ENCODE measurements at regions not wholly inside any gene's neighbourhood (a gene's known extent, or its start where the extent isn't known, plus 50 kb on each side); places are given as distances from the start of the nearest gene placed in this dataset.

DNA sequence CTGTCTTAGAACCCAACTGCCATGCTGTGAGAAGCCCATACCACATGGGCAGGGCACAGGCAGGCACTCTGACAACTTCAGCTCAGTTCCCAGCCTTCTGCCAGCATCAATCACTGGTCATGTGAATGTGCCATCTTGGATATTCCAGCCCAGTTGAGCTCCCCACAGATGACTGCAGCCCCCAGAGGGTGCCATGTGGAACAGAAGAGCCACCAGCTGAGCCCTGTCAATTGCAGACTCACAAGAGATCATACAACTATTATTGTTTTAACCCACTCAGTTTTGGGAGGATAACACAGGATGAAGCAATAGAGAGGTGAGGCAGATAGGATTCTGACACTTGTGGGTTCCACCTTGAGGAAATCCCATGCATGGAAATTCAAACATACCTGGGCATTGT is 78.4 kb upstream of the ZBTB40 start:
- intact Hi-C loops (cut with DNase I; ENCODE audit: low total_unique reads): no loop called here
- Histone ChIP-seq H3K27me3 (peaks cover 34% of the 10 kb centered on the region), H3K4me3 (no peak overlapping the region), H3K27ac (no peak overlapping the region), H3K9me3 (no peaks in the 10 kb centered on the region), H3K4me1 (no peaks in the 10 kb centered on the region), H3K36me3 (no peaks in the 10 kb centered on the region)
- no peak for DNase-seq
- TF ChIP-seq, protein P1, sequence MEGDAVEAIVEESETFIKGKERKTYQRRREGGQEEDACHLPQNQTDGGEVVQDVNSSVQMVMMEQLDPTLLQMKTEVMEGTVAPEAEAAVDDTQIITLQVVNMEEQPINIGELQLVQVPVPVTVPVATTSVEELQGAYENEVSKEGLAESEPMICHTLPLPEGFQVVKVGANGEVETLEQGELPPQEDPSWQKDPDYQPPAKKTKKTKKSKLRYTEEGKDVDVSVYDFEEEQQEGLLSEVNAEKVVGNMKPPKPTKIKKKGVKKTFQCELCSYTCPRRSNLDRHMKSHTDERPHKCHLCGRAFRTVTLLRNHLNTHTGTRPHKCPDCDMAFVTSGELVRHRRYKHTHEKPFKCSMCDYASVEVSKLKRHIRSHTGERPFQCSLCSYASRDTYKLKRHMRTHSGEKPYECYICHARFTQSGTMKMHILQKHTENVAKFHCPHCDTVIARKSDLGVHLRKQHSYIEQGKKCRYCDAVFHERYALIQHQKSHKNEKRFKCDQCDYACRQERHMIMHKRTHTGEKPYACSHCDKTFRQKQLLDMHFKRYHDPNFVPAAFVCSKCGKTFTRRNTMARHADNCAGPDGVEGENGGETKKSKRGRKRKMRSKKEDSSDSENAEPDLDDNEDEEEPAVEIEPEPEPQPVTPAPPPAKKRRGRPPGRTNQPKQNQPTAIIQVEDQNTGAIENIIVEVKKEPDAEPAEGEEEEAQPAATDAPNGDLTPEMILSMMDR (IDR thresholded peaks at IDR 0.05): no peak
- no peak for TF ChIP-seq EP300 (IDR thresholded peaks at IDR 0.05; ENCODE audit: low read depth)
- TF ChIP-seq POLR2AphosphoS5 (IDR thresholded peaks at IDR 0.05): no peak
- TF ChIP-seq POLR2A (IDR thresholded peaks at IDR 0.05): no peak
- in situ Hi-C loops (cut with MboI; ENCODE audit: low pct_ligation_motif_present in 1 of 4, low pct_unique_long_range_greater_than_20kb in 1 of 4, low sequenced_read_pairs in 3 of 4): no loop called here

DNA sequence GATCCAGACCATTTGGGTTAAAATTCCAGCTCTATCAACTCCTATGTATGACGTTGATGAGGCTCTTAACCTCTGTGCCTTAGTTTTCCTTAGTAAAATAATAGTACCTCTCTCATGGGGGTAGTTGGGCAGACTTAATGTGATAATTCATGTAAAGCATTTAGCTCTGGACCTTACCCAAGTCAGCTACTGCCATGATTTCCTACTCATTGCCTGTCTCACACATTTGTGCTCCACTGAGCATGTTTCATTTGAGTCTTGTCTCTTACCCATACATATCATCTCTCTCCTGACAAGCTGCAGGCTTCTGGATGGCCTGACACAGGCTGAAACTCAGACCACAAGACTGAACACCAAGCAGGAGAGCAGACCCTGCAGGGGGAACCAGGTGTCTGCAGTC is 77.7 kb upstream of the ZBTB40 start:
- in situ Hi-C loops (cut with MboI; ENCODE audit: low pct_ligation_motif_present in 1 of 4, low pct_unique_long_range_greater_than_20kb in 1 of 4, low sequenced_read_pairs in 3 of 4) (no loop called here), intact Hi-C loops (cut with DNase I; ENCODE audit: low total_unique reads) (no loop called here)
- Histone ChIP-seq H3K27me3 (peaks cover 27% of the 10 kb centered on the region), H3K27ac (no peak overlapping the region), H3K4me1 (no peaks in the 10 kb centered on the region), H3K9me3 (no peaks in the 10 kb centered on the region), H3K4me3 (no peak overlapping the region), H3K36me3 (no peaks in the 10 kb centered on the region)
- TF ChIP-seq EP300 (IDR thresholded peaks at IDR 0.05; ENCODE audit: low read depth): no peak
- TF ChIP-seq, protein P1 (IDR thresholded peaks at IDR 0.05): no peak
- DNase-seq: no peak
- WGBS, 2 donors (ENCODE audit: low coverage in 1 of 2): 83 to 84% methylated on average over 1 of the region's 1 CpG

DNA sequence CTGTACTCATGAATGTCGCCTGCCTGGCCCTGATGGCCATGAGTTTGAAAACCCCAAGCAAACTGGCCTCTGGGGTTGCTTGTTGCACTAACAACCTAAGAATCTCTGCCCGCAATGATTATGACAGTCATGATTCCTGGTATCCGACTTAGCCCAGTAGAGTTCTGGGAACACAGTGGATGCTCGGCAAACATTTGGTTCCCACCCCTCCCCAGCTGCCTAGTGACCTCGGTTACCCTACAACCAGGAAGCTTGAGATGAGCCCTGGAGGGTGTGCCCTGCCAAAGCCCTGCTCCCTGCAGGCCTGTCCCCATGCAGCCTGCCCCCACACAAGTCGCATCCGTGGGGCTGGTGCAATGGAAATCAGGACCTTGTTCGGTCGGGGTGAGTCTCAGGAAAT is 76.0 kb upstream of the ZBTB40 start:
- H3K9me3 ChIP-seq: no peaks in the 10 kb centered on the region
- H3K27ac ChIP-seq: peak overlapping the region in 1 of 4 donors; percentile 25
- no peaks in the 10 kb centered on the region for H3K4me1 ChIP-seq
- H3K27me3 ChIP-seq: peaks cover 17% of the 10 kb centered on the region
- DNase-seq: peak; percentile 10
- TF ChIP-seq, protein P1 (IDR thresholded peaks at IDR 0.05): no peak
- TF ChIP-seq POLR2AphosphoS5 (IDR thresholded peaks at IDR 0.05) (no peak), POLR2A (IDR thresholded peaks at IDR 0.05) (no peak), EP300 (IDR thresholded peaks at IDR 0.05; ENCODE audit: low read depth) (no peak)
- intact Hi-C loops (cut with DNase I; ENCODE audit: low total_unique reads): no loop called here
- 61% methylated on average over 9 of the region's 9 CpGs; no CpG with 5 or more reads in 1 of the 2 donors for WGBS, 2 donors (ENCODE audit: low coverage in 1 of 2)
- in situ Hi-C loops (cut with MboI; ENCODE audit: low pct_ligation_motif_present in 1 of 4, low pct_unique_long_range_greater_than_20kb in 1 of 4, low sequenced_read_pairs in 3 of 4): no loop called here
- no peaks in the 10 kb centered on the region for H3K36me3 ChIP-seq
- no peak overlapping the region for H3K4me3 ChIP-seq

DNA sequence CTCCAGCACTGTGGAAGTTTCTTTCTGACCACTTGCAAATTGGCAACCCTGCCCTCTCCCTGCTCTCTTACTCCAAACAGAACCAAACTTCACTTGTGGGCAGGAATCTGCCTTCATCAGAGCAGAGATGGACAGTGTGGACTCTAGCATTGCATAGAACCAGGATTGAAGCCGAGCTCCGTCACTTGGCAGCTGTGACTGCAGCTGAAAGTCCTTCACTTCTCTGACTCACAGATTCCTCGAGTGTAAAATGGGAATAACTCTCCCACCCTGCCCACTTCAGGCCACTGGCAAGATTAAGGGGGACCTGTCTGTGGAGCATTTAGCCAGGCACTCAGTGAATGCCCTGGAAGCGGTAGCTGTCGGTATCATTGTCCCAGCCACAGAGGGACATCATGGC is 75.7 kb upstream of the ZBTB40 start:
- DNase-seq: no peak
- in situ Hi-C loops (cut with MboI; ENCODE audit: low pct_ligation_motif_present in 1 of 4, low pct_unique_long_range_greater_than_20kb in 1 of 4, low sequenced_read_pairs in 3 of 4): no loop called here

More for the DNA sequence above, 75.7 kb upstream of the ZBTB40 start:
- no peak overlapping the region for H3K4me3 ChIP-seq
- 73 to 90% methylated on average over 2 to 5 of the region's 5 CpGs for WGBS, 2 donors (ENCODE audit: low coverage in 1 of 2)
- no peaks in the 10 kb centered on the region for H3K36me3 ChIP-seq
- H3K4me1 ChIP-seq: no peaks in the 10 kb centered on the region
- TF ChIP-seq POLR2A (IDR thresholded peaks at IDR 0.05) (no peak), POLR2AphosphoS5 (IDR thresholded peaks at IDR 0.05) (no peak), EP300 (IDR thresholded peaks at IDR 0.05; ENCODE audit: low read depth) (no peak)
- TF ChIP-seq, protein P1 (IDR thresholded peaks at IDR 0.05): no peak
- no peaks in the 10 kb centered on the region for H3K9me3 ChIP-seq
- peaks cover 13% of the 10 kb centered on the region for H3K27me3 ChIP-seq
- peak overlapping the region in 1 of 4 donors; percentile 25 for H3K27ac ChIP-seq
- intact Hi-C loops (cut with DNase I; ENCODE audit: low total_unique reads): no loop called here
